Neural progenitor cell (in vitro differentiated cells): ENCODE measurements at regions not wholly inside any gene's neighbourhood (a gene's known extent, or its start where the extent isn't known, plus 50 kb on each side); places are given as distances from the start of the nearest gene placed in this dataset.

ENCODE experiments used
- DNase-seq: peaks from one replicate; pipeline ENCODE4 v3.0.0-alpha.2; 2016; ENCODE audit warnings: low spot score
- H2AFZ ChIP-seq: fragments of 200-600 bp; sonication (generic); replicated peaks from 2 replicates; pipeline ENCODE4 v1.6.1; 2016; ENCODE audit warnings: antibody characterized with exemption
- H3F3A ChIP-seq: fragments of 200-600 bp; sonication (generic); 2 replicates; pipeline ENCODE4 v1.6.1; 2016; ENCODE audit warnings: antibody characterized with exemption, low read depth
- H3K27ac ChIP-seq: fragments of 200-600 bp; sonication (generic); 2 replicates; pipeline ENCODE4 v1.5.1; 2016; ENCODE audit warnings: mild to moderate bottlenecking
- H3K27me3 ChIP-seq: fragments of 200-600 bp; sonication (generic); 2 replicates; pipeline ENCODE4 v1.6.1; 2016; ENCODE audit warnings: mild to moderate bottlenecking, moderate library complexity
- H3K36me3 ChIP-seq: fragments of 200-600 bp; sonication (generic); 2 replicates; pipeline ENCODE4 v1.5.1; 2016
- H3K4me1 ChIP-seq: fragments of 200-600 bp; sonication (generic); 2 replicates; pipeline ENCODE4 v1.6.1; 2016; ENCODE audit warnings: mixed run types
- H3K4me2 ChIP-seq: fragments of 200-600 bp; sonication (generic); 2 replicates; pipeline ENCODE4 v1.6.1; 2016
- H3K4me3 ChIP-seq: fragments of 200-600 bp; sonication (generic); 2 replicates; pipeline ENCODE4 v1.5.1; 2016
- H3K79me2 ChIP-seq: fragments of 200-600 bp; sonication (generic); 2 replicates; pipeline ENCODE4 v1.6.1; 2016; ENCODE audit warnings: low read depth
- H3K9ac ChIP-seq: fragments of 200-600 bp; sonication (generic); 2 replicates; pipeline ENCODE4 v1.6.1; 2016
- H3K9me3 ChIP-seq: fragments of 200-600 bp; sonication (generic); 2 replicates; pipeline ENCODE4 v1.5.1; 2016; ENCODE audit warnings: low read depth
- H4K20me1 ChIP-seq: fragments of 200-600 bp; sonication (generic); 2 replicates; pipeline ENCODE4 v1.6.1; 2016; ENCODE audit warnings: low read depth
- H3K27ac Mint-ChIP-seq: 3 replicates; pipeline ENCODE4 v1.8.0; 2021; ENCODE audit warnings: mixed read lengths
- H3K27me3 Mint-ChIP-seq: 2 replicates; pipeline ENCODE4 v1.8.0; 2022; ENCODE audit warnings: low read depth, mild to moderate bottlenecking, inconsistent platforms, moderate library complexity, mixed read lengths; ENCODE audit not compliant: insufficient read depth
- H3K36me3 Mint-ChIP-seq: 3 replicates; pipeline ENCODE4 v1.8.0; 2021; ENCODE audit warnings: mixed read lengths
- H3K4me1 Mint-ChIP-seq: 3 replicates; pipeline ENCODE4 v1.8.0; 2021; ENCODE audit warnings: mixed read lengths
- H3K4me3 Mint-ChIP-seq: 3 replicates; pipeline ENCODE4 v1.8.0; 2021; ENCODE audit warnings: mild to moderate bottlenecking, moderate library complexity, mixed read lengths
- H3K9me3 Mint-ChIP-seq: 3 replicates; pipeline ENCODE4 v1.8.0; 2020; ENCODE audit warnings: mixed read lengths
- CTCF ChIP-seq: fragments of 200-600 bp; sonication (generic); IDR thresholded peaks from 2 replicates; pipeline ENCODE4 v1.5.1; 2017; ENCODE audit warnings: antibody characterized with exemption, mild to moderate bottlenecking
- EZH2 ChIP-seq: fragments of 200-600 bp; sonication (generic); IDR thresholded peaks from 2 replicates; pipeline ENCODE4 v1.6.1; 2017; ENCODE audit warnings: antibody characterized with exemption, mild to moderate bottlenecking, moderate library complexity
- EZH2phosphoT487 ChIP-seq: fragments of 200-600 bp; sonication (generic); IDR thresholded peaks from 2 replicates; pipeline ENCODE4 v1.6.1; 2017; ENCODE audit warnings: antibody characterized with exemption

- Histone ChIP-seq H4K20me1 (no peaks in the 10 kb centered on the region), H3K27me3 (no peaks in the 10 kb centered on the region)
These were observed 163.3 kb downstream of the METTL4 start for GRCh38 chr18:2407961-2408360.

DNA sequence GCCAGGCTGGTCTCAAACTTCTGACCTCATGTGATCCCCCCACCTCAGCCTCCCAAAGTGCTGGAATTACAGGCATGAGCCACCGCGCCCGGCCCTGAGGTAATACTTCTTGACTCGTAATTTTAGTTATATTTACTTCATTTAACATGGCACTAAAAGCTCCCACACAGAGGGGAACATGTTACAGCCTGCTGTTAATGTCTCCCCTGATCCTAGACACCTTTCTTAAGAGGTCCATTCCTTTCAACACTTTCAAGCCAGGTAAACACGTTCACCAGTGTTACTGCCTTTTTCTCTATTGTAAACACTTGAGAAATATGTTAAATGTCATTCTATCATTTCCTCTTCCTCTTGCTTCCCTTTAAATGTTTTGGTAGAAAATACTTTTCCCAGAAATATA, 161.4 kb downstream of the METTL4 start:
- Histone ChIP-seq H3K27me3 (no peaks in the 10 kb centered on the region), H3F3A (no peaks in the 10 kb centered on the region), H3K4me2 (no peak overlapping the region), H3K9me3 (no peaks in the 10 kb centered on the region), H2AFZ (no peak overlapping the region), H4K20me1 (no peaks in the 10 kb centered on the region), H3K4me1 (peaks cover 4% of the 10 kb centered on the region), H3K79me2 (no peaks in the 10 kb centered on the region), H3K4me3 (no peak overlapping the region), H3K36me3 (no peaks in the 10 kb centered on the region), H3K9ac (no peak overlapping the region), H3K27ac (no peak overlapping the region)
- TF ChIP-seq CTCF (no peak), EZH2 (no peak), EZH2phosphoT487 (no peak)
- Mint-ChIP-seq H3K9me3 (no peaks in the 10 kb centered on the region), H3K36me3 (no peaks in the 10 kb centered on the region), H3K4me3 (no peak overlapping the region), H3K27ac (no peak overlapping the region), H3K4me1 (peaks cover 32% of the 10 kb centered on the region), H3K27me3 (no peaks in the 10 kb centered on the region)
- no peak for DNase-seq

More at GRCh38 chr18:2407961-2408360, 163.3 kb downstream of the METTL4 start:
- no peak overlapping the region for H3K4me3 ChIP-seq
- no peaks in the 10 kb centered on the region for H3K36me3 ChIP-seq
- no peak overlapping the region for H3K9ac ChIP-seq
- TF ChIP-seq EZH2, result no peak
- TF ChIP-seq CTCF, result no peak
- no peak for TF ChIP-seq EZH2phosphoT487
- H3K4me1 Mint-ChIP-seq, result peaks cover 27% of the 10 kb centered on the region
- DNase-seq, result no peak
- no peak overlapping the region for H3K27ac ChIP-seq
- H3K27ac Mint-ChIP-seq, result no peak overlapping the region
- H3K4me3 Mint-ChIP-seq, result no peak overlapping the region
- H3K79me2 ChIP-seq, result no peaks in the 10 kb centered on the region
- H3K9me3 Mint-ChIP-seq, result no peaks in the 10 kb centered on the region
- H3K27me3 Mint-ChIP-seq, result no peaks in the 10 kb centered on the region
- H3K36me3 Mint-ChIP-seq, result no peaks in the 10 kb centered on the region
- no peak overlapping the region for H3K4me2 ChIP-seq
- peaks cover 4% of the 10 kb centered on the region for H3K4me1 ChIP-seq
- no peak overlapping the region for H2AFZ ChIP-seq
- no peaks in the 10 kb centered on the region for H3F3A ChIP-seq
- H3K9me3 ChIP-seq, result no peaks in the 10 kb centered on the region

- no peak overlapping the region for H3K9ac ChIP-seq
- TF ChIP-seq EZH2, result no peak
- no peak for TF ChIP-seq CTCF
- no peak for TF ChIP-seq EZH2phosphoT487
- H4K20me1 ChIP-seq, result no peaks in the 10 kb centered on the region
- no peaks in the 10 kb centered on the region for H3K9me3 Mint-ChIP-seq
- no peak overlapping the region for H3K4me3 ChIP-seq
- H3F3A ChIP-seq, result no peaks in the 10 kb centered on the region
- peaks cover 32% of the 10 kb centered on the region for H3K4me1 Mint-ChIP-seq
- no peaks in the 10 kb centered on the region for H3K27me3 Mint-ChIP-seq
- DNase-seq, result no peak
- peak overlapping the region; percentile 44 for H3K27ac Mint-ChIP-seq
- no peaks in the 10 kb centered on the region for H3K27me3 ChIP-seq
- H3K27ac ChIP-seq, result no peak overlapping the region
- H3K4me1 ChIP-seq, result peaks cover 4% of the 10 kb centered on the region
- no peaks in the 10 kb centered on the region for H3K79me2 ChIP-seq
- H3K36me3 Mint-ChIP-seq, result no peaks in the 10 kb centered on the region
- no peak overlapping the region for H2AFZ ChIP-seq
- no peak overlapping the region for H3K4me2 ChIP-seq
- H3K36me3 ChIP-seq, result no peaks in the 10 kb centered on the region
- H3K9me3 ChIP-seq, result no peaks in the 10 kb centered on the region
- H3K4me3 Mint-ChIP-seq, result no peak overlapping the region
These were observed 160.6 kb downstream of the METTL4 start for GRCh38 chr18:2410688-2411087.
